ENCODE measurements at regions not wholly inside any gene's neighbourhood (a gene's known extent, or its start where the extent isn't known, plus 50 kb on each side); places are given as distances from the start of the nearest gene placed in this dataset.

GRCh38 chr16:65831903-65832666 lies 534.4 kb upstream of the CDH5 start:
- no peak for ATAC-seq
- Histone ChIP-seq H3K9ac (ENCODE audit: low read length) (no peak overlapping the region), H3K9me2 (ENCODE audit: insufficient read depth) (no peaks in the 10 kb centered on the region), H3K27me3 (ENCODE audit: insufficient read depth, low read length) (no peaks in the 10 kb centered on the region), H3K9me3 (ENCODE audit: control insufficient read depth in 1 of 2, insufficient read depth in 1 of 2, low read depth in 1 of 2, low read length in 2 of 2) (no peaks in the 10 kb centered on the region), H4K20me1 (ENCODE audit: insufficient read depth) (no peaks in the 10 kb centered on the region), H3K4me2 (ENCODE audit: low read length) (no peak overlapping the region), H3K4me3 (replicated peaks in 1 of 2; ENCODE audit: low read depth in 1 of 2, low read length in 2 of 2) (no peak overlapping the region), H3K79me2 (ENCODE audit: insufficient read depth, low read length) (no peaks in the 10 kb centered on the region), H3K27ac (ENCODE audit: low read depth, low read length) (no peak overlapping the region), H2AFZ (ENCODE audit: low read depth, low read length, poor library complexity, severe bottlenecking) (no peak overlapping the region), H3K4me1 (ENCODE audit: control insufficient read depth in 1 of 2, insufficient read depth in 2 of 2, low read length in 2 of 2) (no peaks in the 10 kb centered on the region), H3K36me3 (ENCODE audit: control insufficient read depth in 1 of 2, insufficient read depth in 2 of 2, low read length in 2 of 2) (no peaks in the 10 kb centered on the region)
- POLR2A ChIA-PET, result no interaction called here
- intact Hi-C loops (cut with micrococcal nuclease), result no loop called here
- RAD21 ChIA-PET (ENCODE audit: low non-redundant PET in 1 of 2, low total read pairs in 2 of 2, uncharacterized antibody in 2 of 2, unreplicated experiment in 2 of 2), result no interaction called here
- CTCF ChIA-PET, result no interaction called here
- no peak for DNase-seq (ENCODE audit: low read depth, low spot score)
- no TSS peak for BruUV-seq (replicated peaks)
- TF ChIP-seq EZH2 (IDR thresholded peaks at IDR 0.05), result no peak
- TF ChIP-seq, protein P1, sequence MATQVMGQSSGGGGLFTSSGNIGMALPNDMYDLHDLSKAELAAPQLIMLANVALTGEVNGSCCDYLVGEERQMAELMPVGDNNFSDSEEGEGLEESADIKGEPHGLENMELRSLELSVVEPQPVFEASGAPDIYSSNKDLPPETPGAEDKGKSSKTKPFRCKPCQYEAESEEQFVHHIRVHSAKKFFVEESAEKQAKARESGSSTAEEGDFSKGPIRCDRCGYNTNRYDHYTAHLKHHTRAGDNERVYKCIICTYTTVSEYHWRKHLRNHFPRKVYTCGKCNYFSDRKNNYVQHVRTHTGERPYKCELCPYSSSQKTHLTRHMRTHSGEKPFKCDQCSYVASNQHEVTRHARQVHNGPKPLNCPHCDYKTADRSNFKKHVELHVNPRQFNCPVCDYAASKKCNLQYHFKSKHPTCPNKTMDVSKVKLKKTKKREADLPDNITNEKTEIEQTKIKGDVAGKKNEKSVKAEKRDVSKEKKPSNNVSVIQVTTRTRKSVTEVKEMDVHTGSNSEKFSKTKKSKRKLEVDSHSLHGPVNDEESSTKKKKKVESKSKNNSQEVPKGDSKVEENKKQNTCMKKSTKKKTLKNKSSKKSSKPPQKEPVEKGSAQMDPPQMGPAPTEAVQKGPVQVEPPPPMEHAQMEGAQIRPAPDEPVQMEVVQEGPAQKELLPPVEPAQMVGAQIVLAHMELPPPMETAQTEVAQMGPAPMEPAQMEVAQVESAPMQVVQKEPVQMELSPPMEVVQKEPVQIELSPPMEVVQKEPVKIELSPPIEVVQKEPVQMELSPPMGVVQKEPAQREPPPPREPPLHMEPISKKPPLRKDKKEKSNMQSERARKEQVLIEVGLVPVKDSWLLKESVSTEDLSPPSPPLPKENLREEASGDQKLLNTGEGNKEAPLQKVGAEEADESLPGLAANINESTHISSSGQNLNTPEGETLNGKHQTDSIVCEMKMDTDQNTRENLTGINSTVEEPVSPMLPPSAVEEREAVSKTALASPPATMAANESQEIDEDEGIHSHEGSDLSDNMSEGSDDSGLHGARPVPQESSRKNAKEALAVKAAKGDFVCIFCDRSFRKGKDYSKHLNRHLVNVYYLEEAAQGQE (IDR thresholded peaks at IDR 0.05; ENCODE audit: low read depth), result no peak
- TF ChIP-seq ZNF274 (IDR thresholded peaks at IDR 0.05; ENCODE audit: low read depth, low read length), result no peak
- TF ChIP-seq TCF7L2 (IDR thresholded peaks at IDR 0.05; ENCODE audit: borderline replicate concordance, extremely low read depth, insufficient read depth, insufficient read length), result no peak
- TF ChIP-seq EGR1 (IDR thresholded peaks at IDR 0.05; ENCODE audit: low read depth), result no peak
- TF ChIP-seq CEBPB (IDR thresholded peaks at IDR 0.05; ENCODE audit: low read depth), result no peak
